Mesothelial cell of epicardium (in vitro differentiated cells): ENCODE measurements at regions not wholly inside any gene's neighbourhood (a gene's known extent, or its start where the extent isn't known, plus 50 kb on each side); places are given as distances from the start of the nearest gene placed in this dataset.

Experiments
- DNase-seq, 2 experiments: peaks; one replicate each; pipeline ENCODE4 v3.0.0; 2021; ENCODE audit warnings: low spot score in 2 of 2; ENCODE audit not compliant: unreplicated experiment in 2 of 2
- H3K27ac Mint-ChIP-seq: 2 replicates; pipeline ENCODE4 v1.8.0; 2021; ENCODE audit warnings: mixed read lengths
- H3K27me3 Mint-ChIP-seq: 2 replicates; pipeline ENCODE4 v1.8.0; 2021; ENCODE audit warnings: low read depth, mixed read lengths
- H3K36me3 Mint-ChIP-seq: 2 replicates; pipeline ENCODE4 v1.8.0; 2021; ENCODE audit warnings: mixed read lengths
- H3K4me1 Mint-ChIP-seq: 2 replicates; pipeline ENCODE4 v1.8.0; 2021; ENCODE audit warnings: mixed read lengths
- H3K4me3 Mint-ChIP-seq: 2 replicates; pipeline ENCODE4 v1.8.0; 2021; ENCODE audit warnings: mild to moderate bottlenecking, moderate library complexity, mixed read lengths
- H3K9me3 Mint-ChIP-seq: 2 replicates; pipeline ENCODE4 v1.8.0; 2021; ENCODE audit warnings: mixed read lengths
- CTCF ChIP-seq: fragments of 200-600 bp; sonication (generic); IDR thresholded peaks from one replicate; pipeline ENCODE4 v1.5.0; 2021; ENCODE audit warnings: antibody characterized with exemption; ENCODE audit not compliant: unreplicated experiment

GRCh38 chr2:204176306-204176705 lies 239.7 kb downstream of the ICOS start:
- no peaks in the 10 kb centered on the region for H3K36me3 Mint-ChIP-seq
- H3K4me1 Mint-ChIP-seq: no peaks in the 10 kb centered on the region
- no peaks in the 10 kb centered on the region for H3K9me3 Mint-ChIP-seq
- no peak for TF ChIP-seq CTCF
- H3K27me3 Mint-ChIP-seq: no peaks in the 10 kb centered on the region
- no peak for DNase-seq
- H3K4me3 Mint-ChIP-seq: no peak overlapping the region
- H3K27ac Mint-ChIP-seq: no peak overlapping the region

- Mint-ChIP-seq H3K9me3 (no peaks in the 10 kb centered on the region), H3K27me3 (no peaks in the 10 kb centered on the region), H3K4me1 (no peaks in the 10 kb centered on the region), H3K27ac (no peak overlapping the region), H3K4me3 (no peak overlapping the region), H3K36me3 (no peaks in the 10 kb centered on the region)
- TF ChIP-seq CTCF: no peak
- DNase-seq: no peak
Measured at GRCh38 chr2:204177251-204177976, 240.9 kb downstream of the ICOS start.

GRCh38 chr2:204177977-204178522 lies 241.5 kb downstream of the ICOS start:
- Mint-ChIP-seq H3K9me3 (no peaks in the 10 kb centered on the region), H3K4me3 (no peak overlapping the region), H3K27ac (no peak overlapping the region), H3K27me3 (no peaks in the 10 kb centered on the region), H3K4me1 (peaks cover under 1% of the 10 kb centered on the region), H3K36me3 (no peaks in the 10 kb centered on the region)
- peak; percentile 36 for TF ChIP-seq CTCF
- no peak for DNase-seq

GRCh38 chr2:204180649-204181048 lies 244.1 kb downstream of the ICOS start:
- H3K4me1 Mint-ChIP-seq: peaks cover 10% of the 10 kb centered on the region
- no peak overlapping the region for H3K4me3 Mint-ChIP-seq
- no peaks in the 10 kb centered on the region for H3K36me3 Mint-ChIP-seq
- TF ChIP-seq CTCF: no peak
- H3K27ac Mint-ChIP-seq: no peak overlapping the region
- no peaks in the 10 kb centered on the region for H3K27me3 Mint-ChIP-seq
- no peaks in the 10 kb centered on the region for H3K9me3 Mint-ChIP-seq
- DNase-seq: no peak

GRCh38 chr2:204183608-204184007 lies 247.0 kb downstream of the ICOS start:
- no peak for DNase-seq
- H3K27me3 Mint-ChIP-seq: no peaks in the 10 kb centered on the region
- peaks cover 5% of the 10 kb centered on the region for H3K9me3 Mint-ChIP-seq
- no peak overlapping the region for H3K4me3 Mint-ChIP-seq
- H3K4me1 Mint-ChIP-seq: peaks cover 10% of the 10 kb centered on the region
- no peaks in the 10 kb centered on the region for H3K36me3 Mint-ChIP-seq
- peak overlapping the region; percentile 28 for H3K27ac Mint-ChIP-seq
- TF ChIP-seq CTCF: no peak

GRCh38 chr2:204184226-204184625 lies 247.7 kb downstream of the ICOS start:
- H3K27me3 Mint-ChIP-seq: no peaks in the 10 kb centered on the region
- H3K4me3 Mint-ChIP-seq: no peak overlapping the region

More at GRCh38 chr2:204184226-204184625, 247.7 kb downstream of the ICOS start:
- H3K27ac Mint-ChIP-seq: no peak overlapping the region
- H3K36me3 Mint-ChIP-seq: no peaks in the 10 kb centered on the region
- H3K9me3 Mint-ChIP-seq: peaks cover 7% of the 10 kb centered on the region
- no peak for TF ChIP-seq CTCF
- DNase-seq: no peak
- H3K4me1 Mint-ChIP-seq: peaks cover 10% of the 10 kb centered on the region
